ENCODE measurements at regions not wholly inside any gene's neighbourhood (a gene's known extent, or its start where the extent isn't known, plus 50 kb on each side); places are given as distances from the start of the nearest gene placed in this dataset.
"Not testable (repeated sequence)": the region's sequence is repeated elsewhere in the genome, so short reads cannot be mapped to it uniquely, and the experiment has no call there.

- in situ Hi-C loops (cut with MboI; ENCODE audit: low sequenced_read_pairs), result no loop called here
Observed at GRCh38 chr16:65375651-65376050, 253.8 kb upstream of the CDH11 start.

GRCh38 chr16:65373097-65373496 is 251.2 kb upstream of the CDH11 start:
- in situ Hi-C loops (cut with MboI; ENCODE audit: low sequenced_read_pairs), result no loop called here

- in situ Hi-C loops (cut with MboI; ENCODE audit: low sequenced_read_pairs), result no loop called here
Observed at GRCh38 chr16:65372171-65372570, 250.3 kb upstream of the CDH11 start.

GRCh38 chr16:65365732-65366715 is 244.2 kb upstream of the CDH11 start:
- in situ Hi-C loops (cut with MboI; ENCODE audit: low sequenced_read_pairs), result no loop called here

- in situ Hi-C loops (cut with MboI; ENCODE audit: low sequenced_read_pairs), result not testable (repeated sequence)
Observed at GRCh38 chr16:65356721-65357120, 234.9 kb upstream of the CDH11 start.

- in situ Hi-C loops (cut with MboI; ENCODE audit: low sequenced_read_pairs), result no loop called here
Observed at GRCh38 chr16:65355706-65356105, 233.8 kb upstream of the CDH11 start.

GRCh38 chr16:65353183-65353582 is 231.3 kb upstream of the CDH11 start:
- in situ Hi-C loops (cut with MboI; ENCODE audit: low sequenced_read_pairs), result no loop called here

- in situ Hi-C loops (cut with MboI; ENCODE audit: low sequenced_read_pairs), result no loop called here
Observed at GRCh38 chr16:65349626-65350025, 227.8 kb upstream of the CDH11 start.

GRCh38 chr16:65343556-65343955 is 221.7 kb upstream of the CDH11 start:
- in situ Hi-C loops (cut with MboI; ENCODE audit: low sequenced_read_pairs), result no loop called here

- in situ Hi-C loops (cut with MboI; ENCODE audit: low sequenced_read_pairs), result no loop called here
Observed at GRCh38 chr16:65342231-65342866, 220.5 kb upstream of the CDH11 start.

- in situ Hi-C loops (cut with MboI; ENCODE audit: low sequenced_read_pairs), result no loop called here
Observed at GRCh38 chr16:65339062-65339461, 217.2 kb upstream of the CDH11 start.

GRCh38 chr16:65336160-65336559 is 214.3 kb upstream of the CDH11 start:
- in situ Hi-C loops (cut with MboI; ENCODE audit: low sequenced_read_pairs), result no loop called here

GRCh38 chr16:65334081-65334480 is 212.2 kb upstream of the CDH11 start:
- in situ Hi-C loops (cut with MboI; ENCODE audit: low sequenced_read_pairs), result no loop called here

- in situ Hi-C loops (cut with MboI; ENCODE audit: low sequenced_read_pairs), result no loop called here
Observed at GRCh38 chr16:65333283-65333682, 211.4 kb upstream of the CDH11 start.

GRCh38 chr16:65327346-65327745 is 205.5 kb upstream of the CDH11 start:
- in situ Hi-C loops (cut with MboI; ENCODE audit: low sequenced_read_pairs), result no loop called here

GRCh38 chr16:65323655-65324237 is 201.9 kb upstream of the CDH11 start:
- in situ Hi-C loops (cut with MboI; ENCODE audit: low sequenced_read_pairs), result no loop called here

GRCh38 chr16:65319621-65320231 is 197.9 kb upstream of the CDH11 start:
- in situ Hi-C loops (cut with MboI; ENCODE audit: low sequenced_read_pairs), result no loop called here

- in situ Hi-C loops (cut with MboI; ENCODE audit: low sequenced_read_pairs), result no loop called here
Observed at GRCh38 chr16:65318590-65319257, 196.9 kb upstream of the CDH11 start.

- in situ Hi-C loops (cut with MboI; ENCODE audit: low sequenced_read_pairs), result no loop called here
Observed at GRCh38 chr16:65318138-65318537, 196.3 kb upstream of the CDH11 start.

- in situ Hi-C loops (cut with MboI; ENCODE audit: low sequenced_read_pairs), result no loop called here
Observed at GRCh38 chr16:65316808-65317207, 194.9 kb upstream of the CDH11 start.

All from HL-60/S4 treated with retinoic acid at 250 ng/mL for 4 days and 3 days (cell line).